ENCODE measurements at regions not wholly inside any gene's neighbourhood (a gene's known extent, or its start where the extent isn't known, plus 50 kb on each side); places are given as distances from the start of the nearest gene placed in this dataset.

DNA sequence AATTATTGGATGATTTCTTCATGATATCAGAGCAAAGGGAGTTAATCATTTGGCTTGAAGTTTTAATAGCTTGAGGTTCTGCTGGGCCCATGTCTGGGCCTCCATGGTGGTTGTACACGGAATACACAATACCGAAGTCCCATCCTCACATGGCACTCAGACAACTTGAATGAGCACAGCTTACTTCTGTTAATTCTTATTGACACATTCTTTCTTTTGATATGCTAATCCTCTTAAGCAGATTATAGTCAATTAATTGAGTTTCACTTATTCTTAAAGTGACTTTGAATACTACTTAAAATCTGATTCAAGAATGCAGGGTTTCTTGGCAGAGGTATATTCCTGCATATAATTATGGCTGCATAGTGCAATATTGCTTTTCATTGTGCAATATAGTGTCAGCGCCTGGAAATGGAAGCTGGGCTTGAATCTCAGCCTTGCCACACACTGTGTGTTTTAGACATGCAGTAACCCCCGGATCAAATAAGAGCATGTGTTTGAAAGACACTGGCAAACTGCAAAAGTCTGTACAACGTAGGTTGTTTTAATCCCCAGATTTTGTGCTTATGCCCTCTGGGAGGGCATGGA, 543.5 kb upstream of the ADARB2 start:
- H4K20me1 ChIP-seq (ENCODE audit: control insufficient read depth, insufficient read depth, low read length, poor library complexity, severe bottlenecking), result no peaks in the 10 kb centered on the region
- H3K9ac ChIP-seq (ENCODE audit: low read length), result no peak overlapping the region
- POLR2A ChIA-PET, result no interaction called here
- no peak for TF ChIP-seq CTCF (IDR thresholded peaks at IDR 0.05)
- no peak for TF ChIP-seq EZH2 (IDR thresholded peaks at IDR 0.05; ENCODE audit: borderline replicate concordance, insufficient read depth, low read depth, low read length, poor library complexity, severe bottlenecking)
- intact Hi-C loops (cut with micrococcal nuclease), result no loop called here
- H3K9me3 ChIP-seq (ENCODE audit: control extremely low read depth in 1 of 3, control insufficient read depth in 2 of 3, insufficient read depth in 1 of 3, low read length in 2 of 3), result peaks cover 0 to under 1% (median 0%) of the 10 kb centered on the region in 3 donors
- no peaks in the 10 kb centered on the region for H3K4me1 Mint-ChIP-seq
- H3K36me3 ChIP-seq (replicated peaks in 1 of 2; ENCODE audit: control extremely low read depth in 1 of 2, control insufficient read depth in 1 of 2, extremely low read depth in 1 of 2, insufficient read depth in 2 of 2, low read length in 1 of 2), result no peaks in the 10 kb centered on the region
- no peaks in the 10 kb centered on the region for H3K27me3 ChIP-seq (replicated peaks in 1 of 4; ENCODE audit: control extremely low read depth in 1 of 4, control insufficient read depth in 3 of 4, insufficient read depth in 4 of 4, low read length in 3 of 4)
- DNase-seq (no peak), ATAC-seq (ENCODE audit: low read depth) (no peak)
- no peaks in the 10 kb centered on the region for H3K79me2 ChIP-seq (ENCODE audit: control insufficient read depth, insufficient read depth, low read length)
- H3K4me2 ChIP-seq (replicated peaks; ENCODE audit: low read depth, low read length, poor library complexity, severe bottlenecking), result no peak overlapping the region
- WGBS (ENCODE audit: insufficient coverage), result 93% methylated on average over 5 of the region's 5 CpGs
- H3K4me3 Mint-ChIP-seq, result no peak overlapping the region
- no peaks in the 10 kb centered on the region for H3K9me3 Mint-ChIP-seq (ENCODE audit: insufficient read depth)
- no peak overlapping the region for H3K4me3 ChIP-seq (ENCODE audit: control extremely low read depth in 1 of 5, extremely low read depth in 1 of 5, insufficient read depth in 1 of 5, low read depth in 2 of 5, low read length in 4 of 5)
- no peak overlapping the region for H2AFZ ChIP-seq (ENCODE audit: insufficient read depth, low read depth, low read length, poor library complexity, severe bottlenecking)
- no peak overlapping the region for H3K27ac Mint-ChIP-seq
- H3K27me3 Mint-ChIP-seq, result no peaks in the 10 kb centered on the region
- H3K4me1 ChIP-seq (ENCODE audit: control insufficient read depth in 2 of 2, insufficient read depth in 2 of 2, low read length in 2 of 2), result no peaks in the 10 kb centered on the region
- H3K27ac ChIP-seq (ENCODE audit: low read length in 2 of 2), result no peak overlapping the region
- CTCF ChIA-PET, result no interaction called here

- Histone ChIP-seq H3K4me1 (ENCODE audit: control insufficient read depth in 2 of 2, insufficient read depth in 2 of 2, low read length in 2 of 2) (no peaks in the 10 kb centered on the region), H3K4me2 (replicated peaks; ENCODE audit: low read depth, low read length, poor library complexity, severe bottlenecking) (no peak overlapping the region), H3K27ac (ENCODE audit: low read length in 2 of 2) (no peak overlapping the region), H3K36me3 (replicated peaks in 1 of 2; ENCODE audit: control extremely low read depth in 1 of 2, control insufficient read depth in 1 of 2, extremely low read depth in 1 of 2, insufficient read depth in 2 of 2, low read length in 1 of 2) (no peaks in the 10 kb centered on the region), H4K20me1 (ENCODE audit: control insufficient read depth, insufficient read depth, low read length, poor library complexity, severe bottlenecking) (no peaks in the 10 kb centered on the region), H3K9me3 (ENCODE audit: control extremely low read depth in 1 of 3, control insufficient read depth in 2 of 3, insufficient read depth in 1 of 3, low read length in 2 of 3) (peaks cover 0 to 4% (median 0%) of the 10 kb centered on the region in 3 donors), H3K79me2 (ENCODE audit: control insufficient read depth, insufficient read depth, low read length) (no peaks in the 10 kb centered on the region), H3K4me3 (ENCODE audit: control extremely low read depth in 1 of 5, extremely low read depth in 1 of 5, insufficient read depth in 1 of 5, low read depth in 2 of 5, low read length in 4 of 5) (no peak overlapping the region), H3K27me3 (replicated peaks in 1 of 4; ENCODE audit: control extremely low read depth in 1 of 4, control insufficient read depth in 3 of 4, insufficient read depth in 4 of 4, low read length in 3 of 4) (no peaks in the 10 kb centered on the region), H2AFZ (ENCODE audit: insufficient read depth, low read depth, low read length, poor library complexity, severe bottlenecking) (no peak overlapping the region), H3K9ac (ENCODE audit: low read length) (no peak overlapping the region)
- no peaks in the 10 kb centered on the region for H3K27me3 Mint-ChIP-seq
- CTCF ChIA-PET, result no interaction called here
- WGBS (ENCODE audit: insufficient coverage), result 100% methylated on average over 2 of the region's 4 CpGs
- H3K9me3 Mint-ChIP-seq (ENCODE audit: insufficient read depth), result peaks cover 3% of the 10 kb centered on the region
- DNase-seq (no peak), ATAC-seq (ENCODE audit: low read depth) (no peak)
- no peak overlapping the region for H3K4me3 Mint-ChIP-seq
- H3K27ac Mint-ChIP-seq, result no peak overlapping the region
- POLR2A ChIA-PET, result no interaction called here
- intact Hi-C loops (cut with micrococcal nuclease), result no loop called here
- TF ChIP-seq CTCF (IDR thresholded peaks at IDR 0.05) (no peak), EZH2 (IDR thresholded peaks at IDR 0.05; ENCODE audit: borderline replicate concordance, insufficient read depth, low read depth, low read length, poor library complexity, severe bottlenecking) (no peak)
- H3K4me1 Mint-ChIP-seq, result no peaks in the 10 kb centered on the region
Measured at GRCh38 chr10:2279711-2280110, 542.4 kb upstream of the ADARB2 start.

All from B cell (primary cell).